SK-N-SH (cell line): ENCODE measurements at regions not wholly inside any gene's neighbourhood (a gene's known extent, or its start where the extent isn't known, plus 50 kb on each side); places are given as distances from the start of the nearest gene placed in this dataset.

ENCODE experiments used
- CTCF ChIA-PET: fragments of 300-600, 350-600 bp; formaldehyde crosslinking; extraction: SDS; loops from one replicate; lab custom pipeline; 2021; lab: Yijun Ruan, JAX
- POLR2A ChIA-PET: fragments of 350-600 bp; sonication (Branson Sonifier 250); formaldehyde crosslinking; extraction: SDS; loops from one replicate; lab custom pipeline; 2020; ENCODE audit warnings: antibody characterized with exemption, inconsistent platforms; lab: Yijun Ruan, JAX
- DNase-seq: peaks from one replicate; pipeline ENCODE4 v3.0.0; 2012
- H2AFZ ChIP-seq: fragments of 200-600 bp; sonication (generic); 2 replicates; pipeline ENCODE4 v1.8.1; 2016; ENCODE audit warnings: antibody characterized with exemption, mild to moderate bottlenecking, low read depth
- H3F3A ChIP-seq: fragments of 200-600 bp; sonication (generic); replicated peaks from 2 replicates; pipeline ENCODE3; 2016; ENCODE audit warnings: antibody characterized with exemption, mild to moderate bottlenecking; ENCODE audit not compliant: insufficient read depth
- H3K27ac ChIP-seq, 2 experiments: fragments of 200-500 bp in 1 of 2; fragments of 200-600 bp in 1 of 2; sonication (Bioruptor generic) in 1 of 2; sonication (generic), shearing (Covaris generic) in 1 of 2; 2 replicates each; pipeline versions ENCODE4 v1.5.1 to v1.6.1; 2014 to 2016; ENCODE audit warnings: low read depth in 2 of 2, inconsistent platforms in 1 of 2, low read length in 1 of 2, mild to moderate bottlenecking in 1 of 2, mixed read lengths in 1 of 2
- H3K27me3 ChIP-seq: fragments of 200-600 bp; sonication (generic), shearing (Covaris generic); 2 replicates; pipeline ENCODE4 v1.6.1; 2016; ENCODE audit warnings: mixed run types; ENCODE audit not compliant: insufficient read depth
- H3K36me3 ChIP-seq, 2 experiments: fragments of 200-500 bp in 1 of 2; fragments of 200-600 bp in 1 of 2; sonication (Bioruptor generic) in 1 of 2; sonication (generic) in 1 of 2; replicated peaks in 1 of 2; 2 replicates each; pipeline versions ENCODE3 to v1.5.1; 2014 to 2016; ENCODE audit warnings: low read length in 1 of 2, mild to moderate bottlenecking in 1 of 2; ENCODE audit not compliant: insufficient read depth in 2 of 2, control insufficient read depth in 1 of 2
- H3K4me1 ChIP-seq, 2 experiments: fragments of 200-500 bp in 1 of 2; fragments of 200-600 bp in 1 of 2; sonication (Bioruptor generic) in 1 of 2; sonication (generic), shearing (Covaris generic) in 1 of 2; 2 replicates each; pipeline versions ENCODE4 v1.5.1 to v1.6.1; 2014 to 2016; ENCODE audit warnings: low read depth in 1 of 2, low read length in 1 of 2, mixed run types in 1 of 2; ENCODE audit not compliant: insufficient read depth in 2 of 2, control insufficient read depth in 1 of 2
- H3K4me2 ChIP-seq: fragments of 200-600 bp; sonication (generic), shearing (Covaris generic); 2 replicates; pipeline ENCODE4 v1.6.1; 2017; ENCODE audit warnings: mixed run types
- H3K4me3 ChIP-seq, 2 experiments: fragments of 200-500 bp in 1 of 2; fragments of 200-600 bp in 1 of 2; sonication (Bioruptor generic) in 1 of 2; sonication (generic), shearing (Covaris generic) in 1 of 2; 2 replicates each; pipeline versions ENCODE4 v1.5.1 to v1.8.1; 2014 to 2016; ENCODE audit warnings: low read depth in 2 of 2, inconsistent platforms in 1 of 2, low read length in 1 of 2, mild to moderate bottlenecking in 1 of 2, mixed read lengths in 1 of 2, moderate library complexity in 1 of 2
- H3K79me2 ChIP-seq: fragments of 200-600 bp; sonication (generic); 2 replicates; pipeline ENCODE4 v1.8.1; 2017; ENCODE audit warnings: mild to moderate bottlenecking; ENCODE audit not compliant: insufficient read depth
- H3K9ac ChIP-seq: fragments of 200-600 bp; sonication (generic); 2 replicates; pipeline ENCODE4 v1.6.1; 2017; ENCODE audit warnings: mixed run types
- H3K9me2 ChIP-seq: fragments of 200-600 bp; sonication (generic); 2 replicates; pipeline ENCODE4 v1.6.1; 2017; ENCODE audit warnings: mixed run types
- H3K9me3 ChIP-seq: fragments of 200-600 bp; sonication (generic); 2 replicates; pipeline ENCODE4 v1.6.1; 2017; ENCODE audit warnings: mixed run types, mild to moderate bottlenecking, moderate library complexity
- H4K20me1 ChIP-seq: fragments of 200-600 bp; sonication (generic); 2 replicates; pipeline ENCODE4 v1.6.1; 2017; ENCODE audit warnings: mild to moderate bottlenecking, mixed run types; ENCODE audit not compliant: insufficient read depth
- EP300 ChIP-seq, 2 experiments: IDR thresholded peaks; 2 replicates each; pipeline versions ENCODE4 v1.4.0 to v1.6.1; 2012; ENCODE audit warnings: borderline replicate concordance in 1 of 2, low read depth in 1 of 2, low read length in 1 of 2
- GABPA ChIP-seq: IDR thresholded peaks from 2 replicates; pipeline ENCODE4 v1.4.0; 2012; ENCODE audit warnings: low read depth, mild to moderate bottlenecking
- GATA2 ChIP-seq: sonication (generic); formaldehyde crosslinking; IDR thresholded peaks from 2 replicates; pipeline ENCODE4 v1.5.0; 2020; ENCODE audit warnings: mild to moderate bottlenecking, missing genetic modification reagents
- MEF2A ChIP-seq: IDR thresholded peaks from 2 replicates; pipeline ENCODE4 v1.4.0; 2012; ENCODE audit warnings: low read depth, borderline replicate concordance
- MXI1 ChIP-seq: IDR thresholded peaks from 2 replicates; pipeline ENCODE4 v1.6.1; 2012; ENCODE audit warnings: mild to moderate bottlenecking, low read depth, low read length, improper control_type of control experiment
- POLR2AphosphoS5 ChIP-seq: IDR thresholded peaks from 2 replicates; pipeline ENCODE4 v1.6.1; 2012; ENCODE audit warnings: low read depth, low read length
- RFX5 ChIP-seq: IDR thresholded peaks from 2 replicates; pipeline ENCODE4 v1.6.1; 2012; ENCODE audit warnings: mild to moderate bottlenecking, improper control_type of control experiment, low read length
- SIN3A ChIP-seq: IDR thresholded peaks from 2 replicates; pipeline ENCODE4 v1.6.1; 2012; ENCODE audit warnings: low read depth, mild to moderate bottlenecking, low read length, moderate library complexity, borderline replicate concordance
- SMC3 ChIP-seq: IDR thresholded peaks from 2 replicates; pipeline ENCODE4 v1.6.1; 2012; ENCODE audit warnings: low read depth, low read length, improper control_type of control experiment
- TAF1 ChIP-seq: IDR thresholded peaks from 2 replicates; pipeline ENCODE4 v1.6.1; 2012; ENCODE audit warnings: low read depth, mild to moderate bottlenecking, low read length, moderate library complexity, borderline replicate concordance
- TEAD4 ChIP-seq: IDR thresholded peaks from 2 replicates; pipeline ENCODE4 v1.4.0; 2012; ENCODE audit warnings: mild to moderate bottlenecking, borderline replicate concordance; ENCODE audit not compliant: insufficient read depth
- WGBS: methylation state at CpG from one replicate; pipeline ENCODE4 v1.1.6; 2017; ENCODE audit warnings: low lambda C conversion rate; 5-methylcytosine and 5-hydroxymethylcytosine counted together
- TF ChIP-seq, protein P1 (sequence below): fragments of 200-600 bp; sonication (generic); IDR thresholded peaks from 2 replicates; pipeline ENCODE4 v1.6.1; 2017; ENCODE audit warnings: antibody characterized with exemption, mild to moderate bottlenecking, moderate library complexity
- TF ChIP-seq, protein P2 (sequence below): IDR thresholded peaks from 2 replicates; pipeline ENCODE4 v1.4.0; 2012; ENCODE audit warnings: low read depth
- TF ChIP-seq, protein P3 (sequence below): fragments of 150-350 bp; IDR thresholded peaks from 2 replicates; pipeline ENCODE4 v1.6.1; 2016; ENCODE audit warnings: mild to moderate bottlenecking, low read depth, low read length
- TF ChIP-seq, protein P4 (sequence below): IDR thresholded peaks from 2 replicates; pipeline ENCODE4 v1.4.0; 2012; ENCODE audit warnings: low read depth, borderline replicate concordance
- TF ChIP-seq, protein P5 (sequence below): IDR thresholded peaks from 2 replicates; pipeline ENCODE4 v1.4.0; 2012; ENCODE audit warnings: low read depth, borderline replicate concordance

DNA sequence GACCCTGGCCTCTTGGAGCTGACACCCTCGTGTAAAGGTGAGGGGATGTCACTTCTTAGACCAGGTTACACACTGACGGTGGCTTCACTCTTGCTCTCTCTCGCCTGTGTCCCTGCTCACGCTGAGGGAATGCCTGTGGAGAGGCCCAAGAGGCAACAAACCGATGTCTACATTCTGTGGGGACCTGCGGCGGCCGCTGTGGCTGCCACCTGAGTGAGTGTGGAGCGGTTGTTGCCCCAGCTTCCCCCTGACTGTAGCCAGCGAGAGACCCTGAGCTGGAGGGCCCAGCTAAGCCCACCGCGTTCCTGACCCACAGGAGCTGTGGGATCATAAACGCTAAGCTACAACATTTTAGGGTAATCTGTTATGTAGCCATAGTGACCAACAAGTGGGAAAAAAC, 55.7 kb upstream of the ASAP2 start:
- Histone ChIP-seq H3K4me3 (no peak overlapping the region), H3K36me3 (no peaks in the 10 kb centered on the region), H3K4me1 (peaks cover 0 to 6% of the 10 kb centered on the region in 2 experiments; a peak in 1 of 4 replicates), H3K79me2 (no peaks in the 10 kb centered on the region), H3F3A (peaks cover 4% of the 10 kb centered on the region), H3K9me3 (no peaks in the 10 kb centered on the region), H3K27me3 (no peaks in the 10 kb centered on the region), H4K20me1 (no peaks in the 10 kb centered on the region), H3K27ac (no peak overlapping the region), H3K9me2 (no peaks in the 10 kb centered on the region), H2AFZ (no peak overlapping the region), H3K4me2 (no peak overlapping the region), H3K9ac (no peak overlapping the region)
- DNase-seq = no peak
- WGBS = 91% methylated on average over 13 of the region's 13 CpGs
- POLR2A ChIA-PET = no interaction called here
- TF ChIP-seq MXI1 = no peak
- TF ChIP-seq, protein P1, sequence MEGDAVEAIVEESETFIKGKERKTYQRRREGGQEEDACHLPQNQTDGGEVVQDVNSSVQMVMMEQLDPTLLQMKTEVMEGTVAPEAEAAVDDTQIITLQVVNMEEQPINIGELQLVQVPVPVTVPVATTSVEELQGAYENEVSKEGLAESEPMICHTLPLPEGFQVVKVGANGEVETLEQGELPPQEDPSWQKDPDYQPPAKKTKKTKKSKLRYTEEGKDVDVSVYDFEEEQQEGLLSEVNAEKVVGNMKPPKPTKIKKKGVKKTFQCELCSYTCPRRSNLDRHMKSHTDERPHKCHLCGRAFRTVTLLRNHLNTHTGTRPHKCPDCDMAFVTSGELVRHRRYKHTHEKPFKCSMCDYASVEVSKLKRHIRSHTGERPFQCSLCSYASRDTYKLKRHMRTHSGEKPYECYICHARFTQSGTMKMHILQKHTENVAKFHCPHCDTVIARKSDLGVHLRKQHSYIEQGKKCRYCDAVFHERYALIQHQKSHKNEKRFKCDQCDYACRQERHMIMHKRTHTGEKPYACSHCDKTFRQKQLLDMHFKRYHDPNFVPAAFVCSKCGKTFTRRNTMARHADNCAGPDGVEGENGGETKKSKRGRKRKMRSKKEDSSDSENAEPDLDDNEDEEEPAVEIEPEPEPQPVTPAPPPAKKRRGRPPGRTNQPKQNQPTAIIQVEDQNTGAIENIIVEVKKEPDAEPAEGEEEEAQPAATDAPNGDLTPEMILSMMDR = no peak
- TF ChIP-seq GATA2 (CRISPR knock-in tag) = no peak
- no peak for TF ChIP-seq POLR2AphosphoS5
- TF ChIP-seq, protein P2, sequence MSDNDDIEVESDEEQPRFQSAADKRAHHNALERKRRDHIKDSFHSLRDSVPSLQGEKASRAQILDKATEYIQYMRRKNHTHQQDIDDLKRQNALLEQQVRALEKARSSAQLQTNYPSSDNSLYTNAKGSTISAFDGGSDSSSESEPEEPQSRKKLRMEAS = no peak
- no peak for TF ChIP-seq EP300 (IDR thresholded peaks at IDR 0.05; ENCODE audit: borderline replicate concordance in 1 of 2, low read depth in 1 of 2, low read length in 1 of 2)
- TF ChIP-seq TEAD4 = no peak
- no peak for TF ChIP-seq SIN3A
- TF ChIP-seq, protein P3, sequence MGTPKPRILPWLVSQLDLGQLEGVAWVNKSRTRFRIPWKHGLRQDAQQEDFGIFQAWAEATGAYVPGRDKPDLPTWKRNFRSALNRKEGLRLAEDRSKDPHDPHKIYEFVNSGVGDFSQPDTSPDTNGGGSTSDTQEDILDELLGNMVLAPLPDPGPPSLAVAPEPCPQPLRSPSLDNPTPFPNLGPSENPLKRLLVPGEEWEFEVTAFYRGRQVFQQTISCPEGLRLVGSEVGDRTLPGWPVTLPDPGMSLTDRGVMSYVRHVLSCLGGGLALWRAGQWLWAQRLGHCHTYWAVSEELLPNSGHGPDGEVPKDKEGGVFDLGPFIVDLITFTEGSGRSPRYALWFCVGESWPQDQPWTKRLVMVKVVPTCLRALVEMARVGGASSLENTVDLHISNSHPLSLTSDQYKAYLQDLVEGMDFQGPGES = no peak
- CTCF ChIA-PET = interaction anchor here (1.1 to 5.4 kb wide), 2 partner anchors 8 to 12 kb away, joined by 3 to 24 read pairs; no protein-coding TSS in a partner anchor

DNA sequence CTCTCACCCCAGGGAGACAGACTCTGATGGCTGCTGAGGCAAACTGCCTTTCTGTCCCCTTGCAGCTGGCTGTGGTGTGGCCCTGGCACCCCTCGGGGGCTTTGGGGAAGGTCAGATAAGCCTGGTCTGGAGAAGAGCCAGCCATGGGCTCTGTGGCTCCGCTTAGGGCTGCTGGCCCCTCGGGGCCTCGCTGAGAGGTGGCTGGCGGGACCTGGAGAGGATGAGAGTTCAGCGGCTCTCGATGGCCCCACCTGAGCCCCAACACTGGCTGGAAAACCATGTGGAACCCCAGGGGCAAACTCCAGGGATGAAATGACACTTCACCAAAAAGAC, 56.1 kb upstream of the ASAP2 start:
- Histone ChIP-seq H3K79me2 (no peaks in the 10 kb centered on the region), H3K27ac (no peak overlapping the region), H3K4me1 (peaks cover 0 to 6% of the 10 kb centered on the region in 2 experiments; a peak in 1 of 4 replicates), H2AFZ (no peak overlapping the region), H3K36me3 (no peaks in the 10 kb centered on the region), H3K27me3 (no peaks in the 10 kb centered on the region), H3K9me3 (no peaks in the 10 kb centered on the region), H3K4me2 (no peak overlapping the region), H3K4me3 (no peak overlapping the region), H3F3A (peaks cover 4% of the 10 kb centered on the region), H4K20me1 (no peaks in the 10 kb centered on the region), H3K9me2 (no peaks in the 10 kb centered on the region), H3K9ac (no peak overlapping the region)
- WGBS = 81% methylated on average over 7 of the region's 7 CpGs
- ChIA-PET POLR2A (no interaction called here), CTCF (interaction anchor here (1.1 to 5.4 kb wide), 2 partner anchors 8 to 12 kb away, joined by 3 to 24 read pairs; no protein-coding TSS in a partner anchor)
- TF ChIP-seq POLR2AphosphoS5 = no peak
- TF ChIP-seq SMC3 = no peak
- TF ChIP-seq GABPA = no peak
- TF ChIP-seq MEF2A = no peak
- TF ChIP-seq, protein P4, sequence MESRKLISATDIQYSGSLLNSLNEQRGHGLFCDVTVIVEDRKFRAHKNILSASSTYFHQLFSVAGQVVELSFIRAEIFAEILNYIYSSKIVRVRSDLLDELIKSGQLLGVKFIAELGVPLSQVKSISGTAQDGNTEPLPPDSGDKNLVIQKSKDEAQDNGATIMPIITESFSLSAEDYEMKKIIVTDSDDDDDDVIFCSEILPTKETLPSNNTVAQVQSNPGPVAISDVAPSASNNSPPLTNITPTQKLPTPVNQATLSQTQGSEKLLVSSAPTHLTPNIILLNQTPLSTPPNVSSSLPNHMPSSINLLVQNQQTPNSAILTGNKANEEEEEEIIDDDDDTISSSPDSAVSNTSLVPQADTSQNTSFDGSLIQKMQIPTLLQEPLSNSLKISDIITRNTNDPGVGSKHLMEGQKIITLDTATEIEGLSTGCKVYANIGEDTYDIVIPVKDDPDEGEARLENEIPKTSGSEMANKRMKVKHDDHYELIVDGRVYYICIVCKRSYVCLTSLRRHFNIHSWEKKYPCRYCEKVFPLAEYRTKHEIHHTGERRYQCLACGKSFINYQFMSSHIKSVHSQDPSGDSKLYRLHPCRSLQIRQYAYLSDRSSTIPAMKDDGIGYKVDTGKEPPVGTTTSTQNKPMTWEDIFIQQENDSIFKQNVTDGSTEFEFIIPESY = no peak
- TF ChIP-seq, protein P5, sequence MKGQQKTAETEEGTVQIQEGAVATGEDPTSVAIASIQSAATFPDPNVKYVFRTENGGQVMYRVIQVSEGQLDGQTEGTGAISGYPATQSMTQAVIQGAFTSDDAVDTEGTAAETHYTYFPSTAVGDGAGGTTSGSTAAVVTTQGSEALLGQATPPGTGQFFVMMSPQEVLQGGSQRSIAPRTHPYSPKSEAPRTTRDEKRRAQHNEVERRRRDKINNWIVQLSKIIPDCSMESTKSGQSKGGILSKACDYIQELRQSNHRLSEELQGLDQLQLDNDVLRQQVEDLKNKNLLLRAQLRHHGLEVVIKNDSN = no peak
- TF ChIP-seq RFX5 = no peak
- TF ChIP-seq TAF1 = no peak
- DNase-seq = no peak
